SH-SY5Y (cell line): ENCODE measurements at regions not wholly inside any gene's neighbourhood (a gene's known extent, or its start where the extent isn't known, plus 50 kb on each side); places are given as distances from the start of the nearest gene placed in this dataset.

Experiments used
- GATA2 ChIP-seq: IDR thresholded peaks from 2 replicates; pipeline ENCODE4 v1.6.1; 2011; ENCODE audit warnings: mild to moderate bottlenecking, low read depth, low read length
- GATA3 ChIP-seq: IDR thresholded peaks from 2 replicates; pipeline ENCODE4 v1.6.1; 2011; ENCODE audit warnings: low read depth, mild to moderate bottlenecking, low read length, moderate library complexity

DNA sequence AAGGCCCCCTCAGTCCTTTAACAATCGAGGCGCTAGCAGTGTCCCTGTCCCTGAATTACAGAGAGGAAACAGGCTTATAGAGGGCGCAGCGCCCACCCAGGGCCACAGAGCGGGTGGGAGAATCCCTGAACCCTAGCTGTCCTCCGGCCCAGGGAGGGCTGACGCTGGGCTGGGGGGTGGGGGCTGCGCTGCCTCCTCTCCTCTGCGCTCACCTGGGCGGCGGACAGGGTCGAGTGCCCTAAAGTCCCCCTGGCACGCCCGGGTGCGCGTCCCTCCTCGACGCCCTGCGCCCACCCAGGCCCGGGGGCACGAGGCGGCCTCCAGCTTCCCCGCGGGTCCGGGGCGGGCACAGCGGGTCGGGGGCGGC, 200.4 kb upstream of the N4BP1 start:
- TF ChIP-seq GATA2 (no peak), GATA3 (no peak)
